GM23338 (cell line): ENCODE measurements at regions not wholly inside any gene's neighbourhood (a gene's known extent, or its start where the extent isn't known, plus 50 kb on each side); places are given as distances from the start of the nearest gene placed in this dataset.

Source experiments
- ATAC-seq: fragments of 200-7000 bp; cut with Tn5 transposase; 3 replicates; pipeline ENCODE4 v1.9.1; 2020
- DNase-seq: peaks from one replicate; pipeline ENCODE4 v3.0.0-alpha.2; 2015; ENCODE audit warnings: low spot score
- H2AFZ ChIP-seq: fragments of 200-600 bp; sonication (generic); 2 replicates; pipeline ENCODE4 v1.8.0; 2016; ENCODE audit warnings: antibody characterized with exemption, mild to moderate bottlenecking, moderate library complexity
- H3F3A ChIP-seq: fragments of 200-600 bp; sonication (generic); replicated peaks from 2 replicates; pipeline ENCODE4 v1.8.0; 2017; ENCODE audit warnings: antibody characterized with exemption, mixed run types, low read depth
- H3K27ac ChIP-seq: fragments of 200-600 bp; sonication (generic); 2 replicates; pipeline ENCODE4 v1.6.1; 2016; ENCODE audit warnings: low read depth
- H3K27me3 ChIP-seq: fragments of 200-600 bp; sonication (generic); 2 replicates; pipeline ENCODE4 v1.8.0; 2016; ENCODE audit warnings: mild to moderate bottlenecking, mixed run types, moderate library complexity; ENCODE audit not compliant: insufficient read depth
- H3K36me3 ChIP-seq: fragments of 200-600 bp; sonication (generic); 2 replicates; pipeline ENCODE4 v1.8.0; 2016; ENCODE audit warnings: mild to moderate bottlenecking; ENCODE audit not compliant: insufficient read depth
- H3K4me1 ChIP-seq: fragments of 200-600 bp; sonication (generic); 2 replicates; pipeline ENCODE4 v1.8.0; 2016; ENCODE audit warnings: mild to moderate bottlenecking, moderate library complexity; ENCODE audit not compliant: insufficient read depth
- H3K4me2 ChIP-seq: fragments of 200-600 bp; sonication (generic); 2 replicates; pipeline ENCODE4 v1.7.1; 2017; ENCODE audit warnings: mixed run types
- H3K4me3 ChIP-seq: fragments of 200-600 bp; sonication (generic); 2 replicates; pipeline ENCODE4 v1.6.1; 2016; ENCODE audit warnings: mixed run types
- H3K79me2 ChIP-seq: fragments of 200-600 bp; sonication (generic); replicated peaks from 2 replicates; pipeline ENCODE4 v1.8.0; 2017; ENCODE audit warnings: mild to moderate bottlenecking; ENCODE audit not compliant: insufficient read depth
- H3K9me2 ChIP-seq: fragments of 200-600 bp; sonication (generic); 2 replicates; pipeline ENCODE4 v1.8.0; 2017; ENCODE audit not compliant: insufficient read depth
- H4K20me1 ChIP-seq: fragments of 200-600 bp; sonication (generic); replicated peaks from 2 replicates; pipeline ENCODE4 v1.8.0; 2017; ENCODE audit warnings: mild to moderate bottlenecking; ENCODE audit not compliant: insufficient read depth
- H3K27ac Mint-ChIP-seq: 2 replicates; pipeline ENCODE4 v1.8.0; 2020; ENCODE audit warnings: inconsistent platforms, mild to moderate bottlenecking, moderate library complexity, mixed read lengths
- H3K27me3 Mint-ChIP-seq: 3 replicates; pipeline ENCODE4 v1.8.0; 2022; ENCODE audit warnings: low read depth, mild to moderate bottlenecking, moderate library complexity, mixed read lengths, inconsistent platforms; ENCODE audit not compliant: insufficient read depth, poor library complexity
- H3K36me3 Mint-ChIP-seq: 3 replicates; pipeline ENCODE4 v1.8.0; 2021; ENCODE audit warnings: low read depth, mild to moderate bottlenecking, inconsistent platforms, moderate library complexity, mixed read lengths
- H3K4me1 Mint-ChIP-seq: 3 replicates; pipeline ENCODE4 v1.8.0; 2020; ENCODE audit warnings: mild to moderate bottlenecking, inconsistent platforms, mixed read lengths
- H3K4me3 Mint-ChIP-seq: 3 replicates; pipeline ENCODE4 v1.8.0; 2021; ENCODE audit warnings: moderate library complexity, mild to moderate bottlenecking, inconsistent platforms, mixed read lengths
- H3K9me3 Mint-ChIP-seq: 3 replicates; pipeline ENCODE4 v1.8.0; 2020; ENCODE audit warnings: moderate library complexity, mild to moderate bottlenecking, inconsistent platforms, mixed read lengths
- EZH2 ChIP-seq: fragments of 200-600 bp; sonication (generic); IDR thresholded peaks from one replicate; pipeline ENCODE4 v1.8.0; 2017; ENCODE audit warnings: antibody characterized with exemption, mild to moderate bottlenecking, low read depth; ENCODE audit not compliant: unreplicated experiment
- JUNB ChIP-seq: IDR thresholded peaks from one replicate; pipeline ENCODE4 v1.6.1; 2016; ENCODE audit warnings: antibody characterized with exemption; ENCODE audit not compliant: unreplicated experiment
- NANOG ChIP-seq: IDR thresholded peaks from 2 replicates; pipeline ENCODE4 v1.6.1; 2016; ENCODE audit warnings: antibody characterized with exemption, borderline replicate concordance
- ZNF114 ChIP-seq: fragments of 250-450 bp; sonication (Bioruptor Pico); IDR thresholded peaks from 2 replicates; pipeline ENCODE4 v1.5.0; 2020; ENCODE audit warnings: mild to moderate bottlenecking, moderate library complexity
- TF ChIP-seq, protein P1 (sequence below): fragments of 250-450 bp; sonication (Bioruptor Pico); IDR thresholded peaks from 2 replicates; pipeline ENCODE4 v1.5.0; 2020; ENCODE audit warnings: mild to moderate bottlenecking, moderate library complexity
- TF ChIP-seq, protein P2 (sequence below): IDR thresholded peaks from 2 replicates; pipeline ENCODE4 v1.6.1; 2016; ENCODE audit warnings: antibody characterized with exemption

DNA sequence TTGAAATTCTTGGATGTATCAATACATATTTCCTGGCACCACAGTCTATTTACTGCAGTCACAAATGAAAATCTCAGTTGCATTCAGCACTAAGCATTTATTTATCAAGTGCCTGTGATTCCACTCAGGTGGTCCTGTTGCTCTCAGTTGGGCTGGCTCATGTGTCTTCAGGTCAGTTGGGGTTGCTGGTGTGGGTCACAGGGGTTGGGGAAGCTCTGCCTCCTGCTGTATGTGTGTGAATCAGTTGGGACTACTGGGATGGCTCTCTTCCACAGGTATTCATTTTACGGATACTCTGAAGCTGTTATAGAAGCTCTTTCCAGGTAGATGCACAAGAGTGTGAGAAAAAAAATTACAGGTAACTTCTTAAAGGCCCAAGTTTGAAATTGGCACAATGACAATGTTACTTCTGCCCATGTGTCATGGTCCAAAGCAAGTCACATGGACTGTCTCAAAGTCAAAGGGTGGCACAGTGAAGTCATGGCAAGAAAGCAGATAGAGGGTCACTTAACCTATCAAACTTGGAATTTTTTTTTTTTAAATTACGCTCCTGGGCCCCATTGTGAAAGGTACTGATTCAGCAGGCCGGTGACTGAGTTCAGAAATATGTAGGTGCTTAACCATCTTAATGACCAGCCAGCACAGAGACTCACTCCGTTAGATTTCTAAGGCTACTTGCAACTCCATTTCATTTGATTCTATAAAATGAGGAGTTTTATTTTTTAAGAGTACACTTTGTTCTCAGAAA lies 249.2 kb upstream of the GCFC2 start (continued):
- TF ChIP-seq, protein P1, sequence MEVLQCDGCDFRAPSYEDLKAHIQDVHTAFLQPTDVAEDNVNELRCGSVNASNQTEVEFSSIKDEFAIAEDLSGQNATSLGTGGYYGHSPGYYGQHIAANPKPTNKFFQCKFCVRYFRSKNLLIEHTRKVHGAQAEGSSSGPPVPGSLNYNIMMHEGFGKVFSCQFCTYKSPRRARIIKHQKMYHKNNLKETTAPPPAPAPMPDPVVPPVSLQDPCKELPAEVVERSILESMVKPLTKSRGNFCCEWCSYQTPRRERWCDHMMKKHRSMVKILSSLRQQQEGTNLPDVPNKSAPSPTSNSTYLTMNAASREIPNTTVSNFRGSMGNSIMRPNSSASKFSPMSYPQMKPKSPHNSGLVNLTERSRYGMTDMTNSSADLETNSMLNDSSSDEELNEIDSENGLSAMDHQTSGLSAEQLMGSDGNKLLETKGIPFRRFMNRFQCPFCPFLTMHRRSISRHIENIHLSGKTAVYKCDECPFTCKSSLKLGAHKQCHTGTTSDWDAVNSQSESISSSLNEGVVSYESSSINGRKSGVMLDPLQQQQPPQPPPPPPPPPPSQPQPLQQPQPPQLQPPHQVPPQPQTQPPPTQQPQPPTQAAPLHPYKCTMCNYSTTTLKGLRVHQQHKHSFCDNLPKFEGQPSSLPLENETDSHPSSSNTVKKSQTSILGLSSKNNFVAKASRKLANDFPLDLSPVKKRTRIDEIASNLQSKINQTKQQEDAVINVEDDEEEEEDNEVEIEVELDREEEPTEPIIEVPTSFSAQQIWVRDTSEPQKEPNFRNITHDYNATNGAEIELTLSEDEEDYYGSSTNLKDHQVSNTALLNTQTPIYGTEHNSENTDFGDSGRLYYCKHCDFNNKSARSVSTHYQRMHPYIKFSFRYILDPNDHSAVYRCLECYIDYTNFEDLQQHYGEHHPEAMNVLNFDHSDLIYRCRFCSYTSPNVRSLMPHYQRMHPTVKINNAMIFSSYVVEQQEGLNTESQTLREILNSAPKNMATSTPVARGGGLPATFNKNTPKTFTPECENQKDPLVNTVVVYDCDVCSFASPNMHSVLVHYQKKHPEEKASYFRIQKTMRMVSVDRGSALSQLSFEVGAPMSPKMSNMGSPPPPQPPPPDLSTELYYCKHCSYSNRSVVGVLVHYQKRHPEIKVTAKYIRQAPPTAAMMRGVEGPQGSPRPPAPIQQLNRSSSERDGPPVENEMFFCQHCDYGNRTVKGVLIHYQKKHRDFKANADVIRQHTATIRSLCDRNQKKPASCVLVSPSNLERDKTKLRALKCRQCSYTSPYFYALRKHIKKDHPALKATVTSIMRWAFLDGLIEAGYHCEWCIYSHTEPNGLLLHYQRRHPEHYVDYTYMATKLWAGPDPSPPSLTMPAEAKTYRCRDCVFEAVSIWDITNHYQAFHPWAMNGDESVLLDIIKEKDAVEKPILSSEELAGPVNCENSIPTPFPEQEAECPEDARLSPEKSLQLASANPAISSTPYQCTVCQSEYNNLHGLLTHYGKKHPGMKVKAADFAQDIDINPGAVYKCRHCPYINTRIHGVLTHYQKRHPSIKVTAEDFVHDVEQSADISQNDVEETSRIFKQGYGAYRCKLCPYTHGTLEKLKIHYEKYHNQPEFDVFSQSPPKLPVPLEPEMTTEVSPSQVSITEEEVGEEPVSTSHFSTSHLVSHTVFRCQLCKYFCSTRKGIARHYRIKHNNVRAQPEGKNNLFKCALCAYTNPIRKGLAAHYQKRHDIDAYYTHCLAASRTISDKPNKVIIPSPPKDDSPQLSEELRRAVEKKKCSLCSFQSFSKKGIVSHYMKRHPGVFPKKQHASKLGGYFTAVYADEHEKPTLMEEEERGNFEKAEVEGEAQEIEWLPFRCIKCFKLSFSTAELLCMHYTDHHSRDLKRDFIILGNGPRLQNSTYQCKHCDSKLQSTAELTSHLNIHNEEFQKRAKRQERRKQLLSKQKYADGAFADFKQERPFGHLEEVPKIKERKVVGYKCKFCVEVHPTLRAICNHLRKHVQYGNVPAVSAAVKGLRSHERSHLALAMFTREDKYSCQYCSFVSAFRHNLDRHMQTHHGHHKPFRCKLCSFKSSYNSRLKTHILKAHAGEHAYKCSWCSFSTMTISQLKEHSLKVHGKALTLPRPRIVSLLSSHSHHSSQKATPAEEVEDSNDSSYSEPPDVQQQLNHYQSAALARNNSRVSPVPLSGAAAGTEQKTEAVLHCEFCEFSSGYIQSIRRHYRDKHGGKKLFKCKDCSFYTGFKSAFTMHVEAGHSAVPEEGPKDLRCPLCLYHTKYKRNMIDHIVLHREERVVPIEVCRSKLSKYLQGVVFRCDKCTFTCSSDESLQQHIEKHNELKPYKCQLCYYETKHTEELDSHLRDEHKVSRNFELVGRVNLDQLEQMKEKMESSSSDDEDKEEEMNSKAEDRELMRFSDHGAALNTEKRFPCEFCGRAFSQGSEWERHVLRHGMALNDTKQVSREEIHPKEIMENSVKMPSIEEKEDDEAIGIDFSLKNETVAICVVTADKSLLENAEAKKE (CRISPR knock-in tag): no peak

DNA sequence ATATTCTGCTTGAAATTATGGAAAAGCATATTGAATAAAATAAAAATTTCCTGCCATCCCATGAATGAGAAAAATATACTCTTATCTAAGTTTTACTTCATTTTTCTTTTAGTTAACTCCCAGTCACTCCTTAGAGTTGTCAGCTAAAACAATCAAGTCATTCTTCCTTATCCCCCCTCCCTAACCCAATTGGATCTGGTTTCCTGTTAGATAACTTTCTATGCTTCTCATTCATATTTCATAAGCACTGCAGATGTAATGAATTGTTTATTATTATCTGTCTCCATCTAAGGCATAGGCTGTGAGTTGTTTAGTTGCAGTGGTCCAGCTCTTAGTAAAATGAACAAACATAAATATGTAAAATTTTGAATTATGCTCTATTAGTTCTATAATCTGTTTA lies 244.0 kb upstream of the GCFC2 start:
- no peak overlapping the region for H3K4me3 Mint-ChIP-seq
- ATAC-seq (no peak), DNase-seq (no peak)
- Histone ChIP-seq H3K36me3 (no peaks in the 10 kb centered on the region), H3K4me2 (no peak overlapping the region), H3K79me2 (no peaks in the 10 kb centered on the region), H3K27me3 (no peaks in the 10 kb centered on the region), H3K9me2 (no peaks in the 10 kb centered on the region), H3K27ac (no peak overlapping the region), H2AFZ (no peak overlapping the region), H4K20me1 (no peaks in the 10 kb centered on the region), H3F3A (no peaks in the 10 kb centered on the region), H3K4me1 (peaks cover 10% of the 10 kb centered on the region; the same call in 1 of the 2 replicates), H3K4me3 (no peak overlapping the region)
- H3K4me1 Mint-ChIP-seq: peaks cover 16% of the 10 kb centered on the region
- TF ChIP-seq NANOG (no peak), EZH2 (no peak), JUNB (no peak), ZNF114 (CRISPR knock-in tag) (no peak)
- TF ChIP-seq, protein P2, sequence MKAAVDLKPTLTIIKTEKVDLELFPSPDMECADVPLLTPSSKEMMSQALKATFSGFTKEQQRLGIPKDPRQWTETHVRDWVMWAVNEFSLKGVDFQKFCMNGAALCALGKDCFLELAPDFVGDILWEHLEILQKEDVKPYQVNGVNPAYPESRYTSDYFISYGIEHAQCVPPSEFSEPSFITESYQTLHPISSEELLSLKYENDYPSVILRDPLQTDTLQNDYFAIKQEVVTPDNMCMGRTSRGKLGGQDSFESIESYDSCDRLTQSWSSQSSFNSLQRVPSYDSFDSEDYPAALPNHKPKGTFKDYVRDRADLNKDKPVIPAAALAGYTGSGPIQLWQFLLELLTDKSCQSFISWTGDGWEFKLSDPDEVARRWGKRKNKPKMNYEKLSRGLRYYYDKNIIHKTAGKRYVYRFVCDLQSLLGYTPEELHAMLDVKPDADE: no peak
- H3K36me3 Mint-ChIP-seq: no peaks in the 10 kb centered on the region
- H3K27ac Mint-ChIP-seq: no peak overlapping the region
- no peaks in the 10 kb centered on the region for H3K27me3 Mint-ChIP-seq
- no peaks in the 10 kb centered on the region for H3K9me3 Mint-ChIP-seq
